ENCODE measurements at regions not wholly inside any gene's neighbourhood (a gene's known extent, or its start where the extent isn't known, plus 50 kb on each side); places are given as distances from the start of the nearest gene placed in this dataset.
A peak's percentile ranks its signal among the peaks of the same experiment; 100 is the strongest.

DNA sequence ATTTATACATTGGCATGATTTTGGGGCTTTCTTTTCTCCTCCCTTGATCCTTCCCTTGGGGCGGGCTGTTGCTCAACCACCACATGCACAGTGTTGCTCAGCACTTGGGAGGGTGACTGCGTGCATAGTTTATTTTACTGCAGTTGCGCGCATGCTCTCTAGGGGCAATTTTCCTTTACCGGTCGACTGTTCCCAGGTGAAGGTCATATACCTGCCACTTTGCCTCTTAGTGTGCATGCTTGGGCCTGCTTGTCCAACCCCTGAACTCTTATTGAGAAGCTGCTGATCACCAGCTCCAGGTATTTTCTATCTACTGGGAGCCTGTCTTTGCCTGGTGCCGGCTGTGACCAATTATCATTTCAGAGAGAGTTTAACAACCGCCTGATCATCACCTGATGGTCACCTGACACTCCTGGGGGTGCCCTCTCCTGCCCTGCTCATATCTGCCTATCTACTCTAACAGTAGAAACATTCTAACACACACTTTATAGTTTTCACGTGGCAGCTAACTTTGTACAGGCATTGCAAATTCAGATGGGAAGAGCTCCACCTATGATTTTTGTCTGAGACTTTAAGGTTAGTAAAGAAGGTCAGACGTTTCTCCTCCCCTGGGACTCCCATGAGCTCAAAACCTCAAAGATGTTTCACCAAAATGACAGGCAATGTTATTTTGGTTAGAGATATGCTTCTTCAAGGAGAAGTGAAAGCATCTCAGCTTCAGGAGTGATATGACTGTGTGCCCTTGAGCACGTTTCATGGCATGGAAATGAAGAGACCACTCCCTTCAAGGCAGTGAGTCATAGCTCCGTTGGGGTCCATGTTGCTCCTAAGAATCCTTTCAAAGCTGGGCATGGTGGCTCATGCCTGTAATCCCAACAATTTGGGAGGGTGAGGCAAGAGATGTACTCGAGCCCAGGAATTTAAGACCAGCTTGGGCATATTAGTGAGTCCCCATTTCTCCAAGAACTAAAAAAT, 227.5 kb upstream of the MYLIP start:
- no peaks in the 10 kb centered on the region for H3K27me3 ChIP-seq (replicated peaks; ENCODE audit: control insufficient read depth, insufficient read depth, low read length)
- no peaks in the 10 kb centered on the region; the same call in 1 of the 2 replicates for H3K36me3 ChIP-seq (ENCODE audit: control insufficient read depth, insufficient read depth, low read length)
- TF ChIP-seq, protein P1, sequence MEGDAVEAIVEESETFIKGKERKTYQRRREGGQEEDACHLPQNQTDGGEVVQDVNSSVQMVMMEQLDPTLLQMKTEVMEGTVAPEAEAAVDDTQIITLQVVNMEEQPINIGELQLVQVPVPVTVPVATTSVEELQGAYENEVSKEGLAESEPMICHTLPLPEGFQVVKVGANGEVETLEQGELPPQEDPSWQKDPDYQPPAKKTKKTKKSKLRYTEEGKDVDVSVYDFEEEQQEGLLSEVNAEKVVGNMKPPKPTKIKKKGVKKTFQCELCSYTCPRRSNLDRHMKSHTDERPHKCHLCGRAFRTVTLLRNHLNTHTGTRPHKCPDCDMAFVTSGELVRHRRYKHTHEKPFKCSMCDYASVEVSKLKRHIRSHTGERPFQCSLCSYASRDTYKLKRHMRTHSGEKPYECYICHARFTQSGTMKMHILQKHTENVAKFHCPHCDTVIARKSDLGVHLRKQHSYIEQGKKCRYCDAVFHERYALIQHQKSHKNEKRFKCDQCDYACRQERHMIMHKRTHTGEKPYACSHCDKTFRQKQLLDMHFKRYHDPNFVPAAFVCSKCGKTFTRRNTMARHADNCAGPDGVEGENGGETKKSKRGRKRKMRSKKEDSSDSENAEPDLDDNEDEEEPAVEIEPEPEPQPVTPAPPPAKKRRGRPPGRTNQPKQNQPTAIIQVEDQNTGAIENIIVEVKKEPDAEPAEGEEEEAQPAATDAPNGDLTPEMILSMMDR (IDR thresholded peaks at IDR 0.05; ENCODE audit: insufficient read depth, low read length, poor library complexity, severe bottlenecking), result no peak
- 0 out of 2 replicates have a peak overlapping the region, but pooled peaks have one; percentile 1 for H3K4me3 ChIP-seq (replicated peaks; ENCODE audit: low read depth, low read length)
- DNase-seq (ENCODE audit: extremely low read depth, insufficient read length), result peak; percentile 80

DNA sequence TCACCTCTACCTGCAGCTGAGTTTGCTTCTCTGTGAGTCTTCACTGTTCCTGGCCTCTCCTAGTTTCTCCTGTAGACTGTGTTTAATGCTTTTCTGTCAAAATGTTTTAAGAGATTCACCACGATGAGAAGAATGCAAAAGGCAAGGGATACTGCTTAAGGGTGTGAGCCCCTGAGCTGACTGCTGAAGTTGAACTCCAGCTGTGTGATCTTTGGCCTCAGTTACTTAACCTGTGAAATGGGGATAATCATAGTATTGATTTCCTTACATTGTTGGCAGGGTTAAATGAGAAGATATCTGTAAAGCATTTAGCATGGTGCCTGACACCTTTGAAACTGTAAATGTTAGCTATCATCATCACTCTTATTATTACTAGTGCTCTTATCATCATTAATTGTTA, 230.2 kb upstream of the MYLIP start:
- Histone ChIP-seq H3K36me3 (ENCODE audit: control insufficient read depth, insufficient read depth, low read length) (no peaks in the 10 kb centered on the region; the same call in 1 of the 2 replicates), H3K27me3 (replicated peaks; ENCODE audit: control insufficient read depth, insufficient read depth, low read length) (no peaks in the 10 kb centered on the region), H3K4me3 (replicated peaks; ENCODE audit: low read depth, low read length) (no peak overlapping the region)
- TF ChIP-seq, protein P1 (IDR thresholded peaks at IDR 0.05; ENCODE audit: insufficient read depth, low read length, poor library complexity, severe bottlenecking), result no peak
- no peak for DNase-seq (ENCODE audit: extremely low read depth, insufficient read length)

DNA sequence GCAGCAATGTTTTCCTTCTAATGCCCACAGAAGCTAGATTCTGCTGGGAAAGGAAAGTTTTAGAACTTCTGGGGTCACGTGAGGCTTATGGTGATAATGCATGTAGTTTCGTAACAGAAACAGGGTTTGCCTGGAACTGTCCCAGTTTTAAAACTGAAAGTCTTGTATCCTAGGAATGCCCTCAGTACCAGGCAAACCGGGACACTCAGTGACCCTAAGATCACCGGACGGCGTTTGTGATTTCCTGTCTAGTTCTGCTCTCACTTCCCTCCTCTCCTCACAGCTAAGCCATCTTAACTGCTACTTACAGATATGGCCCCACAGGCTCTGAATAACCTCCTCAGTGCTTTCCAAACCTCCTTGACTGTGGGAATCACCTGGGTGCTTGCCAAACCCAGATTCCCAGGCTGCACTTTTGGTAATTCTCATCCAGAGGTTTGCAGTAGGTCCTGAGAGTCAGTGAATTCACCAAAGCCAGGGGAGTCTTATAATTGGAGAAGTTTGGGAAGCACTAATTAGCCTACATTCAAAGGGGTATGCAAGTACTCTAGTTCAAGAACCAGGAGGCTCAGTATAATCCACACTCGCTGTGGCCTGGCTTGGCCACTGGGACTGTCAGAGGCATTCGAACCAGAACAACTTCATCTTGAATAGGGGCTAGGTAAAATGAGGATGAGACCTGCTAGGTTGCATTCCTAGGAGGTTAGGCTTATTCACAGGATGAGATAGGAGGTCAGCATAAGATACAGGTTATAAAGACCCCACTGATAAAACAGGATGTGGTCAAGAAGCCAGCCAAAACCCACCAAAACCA, 231.6 kb upstream of the MYLIP start:
- H3K4me3 ChIP-seq (replicated peaks; ENCODE audit: low read depth, low read length), result no peak overlapping the region
- DNase-seq (ENCODE audit: extremely low read depth, insufficient read length), result no peak
- TF ChIP-seq, protein P1 (IDR thresholded peaks at IDR 0.05; ENCODE audit: insufficient read depth, low read length, poor library complexity, severe bottlenecking), result no peak
- H3K36me3 ChIP-seq (ENCODE audit: control insufficient read depth, insufficient read depth, low read length), result no peaks in the 10 kb centered on the region; the same call in 1 of the 2 replicates
- H3K27me3 ChIP-seq (replicated peaks; ENCODE audit: control insufficient read depth, insufficient read depth, low read length), result no peaks in the 10 kb centered on the region

DNA sequence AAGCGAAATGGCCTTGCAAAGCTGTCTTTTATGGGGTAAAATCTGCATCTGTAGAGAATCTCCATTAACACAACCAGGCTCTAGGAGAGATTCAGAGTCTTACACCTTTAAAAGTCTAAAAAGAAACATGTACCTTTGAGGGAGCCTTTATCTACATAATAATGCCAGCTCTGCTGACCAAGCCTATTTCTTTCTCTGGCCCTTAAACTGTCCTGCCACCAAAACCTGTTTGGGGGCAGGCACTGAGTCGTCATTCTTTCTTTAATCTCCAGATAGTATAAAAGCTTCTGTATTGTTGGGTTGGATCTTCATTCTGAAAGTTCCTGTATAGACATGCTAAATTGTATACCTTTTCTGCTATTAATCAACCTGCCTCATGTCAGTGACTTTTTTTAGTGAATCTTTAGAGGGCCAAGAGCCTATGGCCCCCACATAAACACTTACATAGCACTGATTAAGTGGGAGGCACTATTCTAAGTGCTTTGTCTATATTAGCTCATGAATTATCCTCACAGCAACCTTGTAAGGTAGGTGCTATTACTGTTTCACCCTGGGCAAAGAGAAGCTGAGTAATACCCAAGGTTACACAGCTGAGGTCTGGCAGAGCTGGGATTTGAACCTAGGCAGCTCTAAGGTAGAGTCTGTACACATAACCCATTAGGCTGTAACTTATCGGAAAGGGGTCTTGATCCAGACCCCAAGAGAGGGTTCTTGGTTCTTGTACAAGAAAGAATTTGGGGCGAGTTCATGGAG, 232.3 kb upstream of the DTNBP1 start:
- DNase-seq (ENCODE audit: extremely low read depth, insufficient read length), result no peak
- Histone ChIP-seq H3K4me3 (replicated peaks; ENCODE audit: low read depth, low read length) (no peak overlapping the region), H3K27me3 (replicated peaks; ENCODE audit: control insufficient read depth, insufficient read depth, low read length) (no peaks in the 10 kb centered on the region), H3K36me3 (ENCODE audit: control insufficient read depth, insufficient read depth, low read length) (no peaks in the 10 kb centered on the region; the same call in 1 of the 2 replicates)
- TF ChIP-seq, protein P1 (IDR thresholded peaks at IDR 0.05; ENCODE audit: insufficient read depth, low read length, poor library complexity, severe bottlenecking), result no peak

DNA sequence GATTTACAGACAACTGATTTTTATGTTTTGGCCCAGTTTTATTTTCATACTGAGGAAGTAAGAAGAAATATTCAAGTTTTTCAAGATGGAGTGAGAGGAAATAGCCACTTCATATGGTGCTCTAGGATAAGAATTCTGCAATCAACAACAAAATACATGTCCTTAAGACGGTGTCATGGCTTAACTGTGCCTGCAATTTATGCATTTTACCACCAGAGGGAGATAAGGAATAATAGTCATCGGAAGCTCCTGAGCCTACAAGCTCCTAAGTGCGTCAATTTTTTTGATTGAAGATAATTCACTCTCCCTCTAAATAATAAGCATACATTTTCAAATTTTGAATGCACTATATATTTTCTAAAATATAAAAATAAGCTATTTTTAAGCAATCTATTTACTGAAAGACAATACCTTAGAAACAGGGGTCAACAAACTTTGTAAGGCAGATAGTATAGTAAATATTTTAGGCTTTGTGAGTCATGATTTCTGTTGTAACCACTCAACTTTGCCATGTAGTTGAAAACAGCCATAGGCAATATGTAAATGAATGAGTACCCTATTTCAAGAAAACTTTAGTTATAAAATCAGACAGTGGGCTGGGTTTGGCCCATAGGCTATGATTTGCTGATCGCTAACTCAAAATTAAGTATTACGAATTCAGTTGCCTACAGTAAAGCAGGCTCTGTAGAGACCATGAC, 230.9 kb upstream of the DTNBP1 start:
- H3K4me3 ChIP-seq (replicated peaks; ENCODE audit: low read depth, low read length), result no peak overlapping the region
- TF ChIP-seq, protein P1 (IDR thresholded peaks at IDR 0.05; ENCODE audit: insufficient read depth, low read length, poor library complexity, severe bottlenecking), result peak; percentile 46
- no peaks in the 10 kb centered on the region; the same call in 1 of the 2 replicates for H3K36me3 ChIP-seq (ENCODE audit: control insufficient read depth, insufficient read depth, low read length)
- H3K27me3 ChIP-seq (replicated peaks; ENCODE audit: control insufficient read depth, insufficient read depth, low read length), result no peaks in the 10 kb centered on the region
- DNase-seq (ENCODE audit: extremely low read depth, insufficient read length), result no peak
